Suprapubic skin (tissue), 4 donors: ENCODE measurements at regions not wholly inside any gene's neighbourhood (a gene's known extent, or its start where the extent isn't known, plus 50 kb on each side); places are given as distances from the start of the nearest gene placed in this dataset.

Experiments used
- EP300 ChIP-seq: sonication (generic); formaldehyde crosslinking; IDR thresholded peaks from one replicate; pipeline ENCODE4 v1.6.1; 2017; ENCODE audit warnings: antibody characterized with exemption
- POLR2A ChIP-seq, 2 donors: fragments of 450-650 bp; IDR thresholded peaks; one replicate each; pipeline ENCODE4 v1.6.1; 2017; ENCODE audit warnings: antibody characterized with exemption in 2 of 2, mild to moderate bottlenecking in 2 of 2, moderate library complexity in 2 of 2
- POLR2AphosphoS5 ChIP-seq, 3 donors: sonication (generic); formaldehyde crosslinking; IDR thresholded peaks; one replicate each; pipeline ENCODE4 v1.6.1; 2017; ENCODE audit warnings: antibody characterized with exemption in 3 of 3
- TF ChIP-seq, protein P1 (sequence below), 2 donors: fragments of 200-600 bp in 1 of 2; fragments of 450-650 bp in 1 of 2; sonication (generic) in 1 of 2; IDR thresholded peaks; one replicate each; pipeline ENCODE4 v1.5.1; 2016 to 2019; ENCODE audit warnings: antibody characterized with exemption in 2 of 2, mild to moderate bottlenecking in 1 of 2, moderate library complexity in 1 of 2

DNA sequence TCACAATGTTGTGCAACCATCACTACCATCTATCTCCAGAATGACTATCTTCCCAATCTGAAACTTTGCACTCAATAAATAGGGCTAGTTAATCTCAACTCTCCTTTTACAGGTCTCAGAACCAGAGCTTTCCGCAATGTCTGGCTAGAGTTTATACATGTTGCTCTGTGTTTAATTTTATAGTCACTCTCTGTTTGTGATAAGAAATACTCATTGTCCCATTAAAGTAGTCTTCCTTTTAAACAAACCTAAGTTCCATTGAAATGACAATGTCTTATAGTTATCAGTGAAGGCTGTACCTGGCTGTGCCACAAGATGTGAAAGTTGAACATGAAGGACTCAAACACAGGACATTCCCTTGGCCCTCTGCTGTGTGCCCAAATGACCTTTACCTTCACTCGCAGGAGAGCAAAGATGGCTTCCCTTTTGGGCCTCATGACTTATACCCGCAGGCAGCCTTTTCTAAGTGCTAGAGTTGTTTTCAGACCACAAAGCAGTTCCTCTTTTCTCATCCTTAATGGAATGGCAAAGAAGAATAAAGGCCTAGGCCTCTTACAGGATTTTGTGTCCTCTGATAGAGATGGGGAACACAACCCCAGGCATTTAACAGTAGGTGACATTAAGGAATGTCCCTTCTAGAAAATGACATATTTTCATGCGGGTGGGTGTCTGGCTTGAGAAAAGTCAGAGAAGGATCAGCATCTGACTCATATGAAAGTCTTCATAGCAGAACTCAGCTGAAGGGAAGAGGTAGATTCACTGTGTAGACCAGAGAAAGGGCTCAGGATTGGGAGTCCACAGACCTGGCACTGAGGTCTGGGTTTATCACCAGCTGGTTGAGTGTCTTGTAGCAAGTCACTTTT is 69.6 kb upstream of the ATP10B start:
- TF ChIP-seq POLR2A (IDR thresholded peaks at IDR 0.05): no peak
- no peak for TF ChIP-seq POLR2AphosphoS5 (IDR thresholded peaks at IDR 0.05)
- TF ChIP-seq, protein P1, sequence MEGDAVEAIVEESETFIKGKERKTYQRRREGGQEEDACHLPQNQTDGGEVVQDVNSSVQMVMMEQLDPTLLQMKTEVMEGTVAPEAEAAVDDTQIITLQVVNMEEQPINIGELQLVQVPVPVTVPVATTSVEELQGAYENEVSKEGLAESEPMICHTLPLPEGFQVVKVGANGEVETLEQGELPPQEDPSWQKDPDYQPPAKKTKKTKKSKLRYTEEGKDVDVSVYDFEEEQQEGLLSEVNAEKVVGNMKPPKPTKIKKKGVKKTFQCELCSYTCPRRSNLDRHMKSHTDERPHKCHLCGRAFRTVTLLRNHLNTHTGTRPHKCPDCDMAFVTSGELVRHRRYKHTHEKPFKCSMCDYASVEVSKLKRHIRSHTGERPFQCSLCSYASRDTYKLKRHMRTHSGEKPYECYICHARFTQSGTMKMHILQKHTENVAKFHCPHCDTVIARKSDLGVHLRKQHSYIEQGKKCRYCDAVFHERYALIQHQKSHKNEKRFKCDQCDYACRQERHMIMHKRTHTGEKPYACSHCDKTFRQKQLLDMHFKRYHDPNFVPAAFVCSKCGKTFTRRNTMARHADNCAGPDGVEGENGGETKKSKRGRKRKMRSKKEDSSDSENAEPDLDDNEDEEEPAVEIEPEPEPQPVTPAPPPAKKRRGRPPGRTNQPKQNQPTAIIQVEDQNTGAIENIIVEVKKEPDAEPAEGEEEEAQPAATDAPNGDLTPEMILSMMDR (IDR thresholded peaks at IDR 0.05): no peak
- TF ChIP-seq EP300: no peak
